ENCODE measurements at regions not wholly inside any gene's neighbourhood (a gene's known extent, or its start where the extent isn't known, plus 50 kb on each side); places are given as distances from the start of the nearest gene placed in this dataset.

DNA sequence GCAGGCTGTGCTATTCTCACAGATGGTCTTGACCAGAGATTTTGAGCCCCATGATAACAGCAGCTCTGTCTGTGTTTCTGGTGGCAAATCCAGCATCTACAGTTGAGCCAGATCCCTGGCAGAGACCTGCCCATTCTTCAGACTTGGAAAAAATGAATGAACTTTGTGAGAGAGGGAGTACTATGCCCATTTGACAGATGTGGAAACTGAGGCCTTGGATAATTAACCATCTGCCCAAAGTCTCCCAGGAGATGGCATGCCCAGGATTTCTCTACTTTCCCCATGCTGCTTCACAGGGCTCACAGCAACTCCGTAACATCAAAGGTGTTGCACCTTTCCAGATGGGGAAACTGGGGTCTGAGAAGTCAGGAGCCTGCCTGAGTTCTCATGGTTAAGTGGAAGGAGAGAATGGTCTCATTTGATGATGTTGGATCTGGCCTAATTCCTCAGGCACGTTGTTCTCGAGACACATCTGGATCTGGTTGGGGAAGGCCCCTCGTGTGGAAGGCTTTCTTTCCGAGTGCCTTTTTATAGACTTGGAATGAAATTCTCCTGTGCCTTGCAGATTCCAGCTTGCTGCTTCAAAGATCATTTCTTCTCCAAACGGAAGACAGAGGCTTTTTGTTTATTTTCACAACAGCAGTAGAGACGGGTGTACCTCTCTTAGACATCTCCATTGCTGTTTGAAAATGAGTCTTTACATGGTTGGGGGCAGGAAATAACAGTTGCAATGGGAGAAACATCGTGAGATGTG is 73.3 kb upstream of the STX18 start:
- DNase-seq (ENCODE audit: low spot score), result no peak
- Mint-ChIP-seq H3K4me1 (ENCODE audit: low read depth) (no peaks in the 10 kb centered on the region), H3K27me3 (ENCODE audit: insufficient read depth) (no peaks in the 10 kb centered on the region), H3K36me3 (ENCODE audit: low read depth) (no peaks in the 10 kb centered on the region), H3K9me3 (no peaks in the 10 kb centered on the region), H3K27ac (no peak overlapping the region), H3K4me3 (no peak overlapping the region)
- intact Hi-C loops (cut with micrococcal nuclease), result no loop called here

DNA sequence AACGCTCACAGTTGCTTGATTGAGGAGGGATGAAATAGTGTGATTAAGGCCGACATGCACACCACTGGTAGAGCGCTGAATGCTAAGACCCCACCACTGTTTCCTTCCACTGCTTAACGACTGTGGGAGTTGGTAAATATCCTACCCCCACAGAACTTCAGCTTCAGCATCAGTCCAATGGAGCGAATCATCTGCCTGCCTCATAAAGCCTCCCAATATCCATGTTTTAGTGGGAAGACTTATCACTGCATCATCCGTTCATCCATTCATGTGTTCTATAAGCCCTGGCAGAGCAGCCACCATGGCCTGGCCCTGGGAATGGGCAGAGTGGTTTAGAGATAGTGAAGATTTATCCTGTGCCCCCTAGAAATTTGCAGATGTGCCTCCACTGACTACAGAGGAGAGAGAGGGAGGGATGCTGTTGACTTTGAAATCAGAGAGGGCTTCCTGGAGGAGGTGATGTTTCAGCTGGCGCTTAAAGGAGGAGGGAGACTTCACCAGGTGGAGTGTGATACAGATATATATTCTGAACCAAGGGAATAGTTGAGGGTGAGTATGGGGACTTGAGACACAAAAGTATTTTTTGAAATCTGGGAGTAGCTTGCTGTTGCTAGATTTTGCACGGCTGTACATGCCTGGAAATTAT is 71.9 kb upstream of the STX18 start:
- Mint-ChIP-seq H3K27ac (no peak overlapping the region), H3K4me1 (ENCODE audit: low read depth) (no peaks in the 10 kb centered on the region), H3K4me3 (no peak overlapping the region), H3K9me3 (no peaks in the 10 kb centered on the region), H3K27me3 (ENCODE audit: insufficient read depth) (no peaks in the 10 kb centered on the region), H3K36me3 (ENCODE audit: low read depth) (no peaks in the 10 kb centered on the region)
- intact Hi-C loops (cut with micrococcal nuclease), result no loop called here
- no peak for DNase-seq (ENCODE audit: low spot score)

DNA sequence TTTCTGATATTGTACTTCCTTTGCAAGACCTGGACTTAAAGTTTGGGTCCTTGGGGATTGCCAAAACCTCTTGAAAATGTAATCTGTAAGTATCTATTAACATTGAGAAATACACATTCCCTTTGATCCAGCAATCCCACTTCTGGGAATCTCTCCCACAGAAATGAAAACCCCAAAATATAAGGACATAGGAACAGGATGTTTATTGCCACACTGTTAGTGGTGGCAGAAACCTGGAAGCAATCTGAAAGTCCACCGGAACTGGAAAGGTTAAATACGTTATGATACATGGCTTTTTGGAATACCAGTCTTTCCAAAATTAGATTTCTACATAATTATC is 71.2 kb upstream of the STX18 start:
- H3K36me3 Mint-ChIP-seq (ENCODE audit: low read depth), result no peaks in the 10 kb centered on the region
- no peaks in the 10 kb centered on the region for H3K4me1 Mint-ChIP-seq (ENCODE audit: low read depth)
- intact Hi-C loops (cut with micrococcal nuclease), result no loop called here

DNA sequence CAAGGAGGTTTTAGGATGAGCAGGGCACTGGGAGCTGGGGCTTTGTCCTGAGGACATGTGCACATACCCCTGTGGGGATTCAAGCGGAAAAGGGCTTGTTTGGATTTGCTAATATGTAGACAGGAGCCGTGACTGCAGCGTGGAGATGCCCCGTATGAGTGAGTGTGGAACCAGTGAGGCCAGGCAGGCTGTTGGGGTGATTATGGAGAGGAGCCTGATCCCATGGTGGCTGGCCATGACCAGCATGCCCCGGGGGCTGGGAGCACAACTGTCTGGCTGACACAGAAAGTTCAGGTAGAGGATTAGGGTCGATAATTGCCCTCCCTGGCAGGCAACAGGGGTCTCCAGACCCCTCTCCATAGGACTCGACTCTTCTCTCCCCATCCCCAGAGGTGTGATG is 68.8 kb upstream of the STX18 start:
- Mint-ChIP-seq H3K9me3 (no peaks in the 10 kb centered on the region), H3K36me3 (ENCODE audit: low read depth) (no peaks in the 10 kb centered on the region), H3K4me1 (ENCODE audit: low read depth) (no peaks in the 10 kb centered on the region), H3K27me3 (ENCODE audit: insufficient read depth) (peaks cover 1% of the 10 kb centered on the region), H3K4me3 (no peak overlapping the region), H3K27ac (no peak overlapping the region)
- intact Hi-C loops (cut with micrococcal nuclease), result no loop called here
- DNase-seq (ENCODE audit: low spot score), result no peak

More for the DNA sequence above, 71.2 kb upstream of the STX18 start:
- Mint-ChIP-seq H3K9me3 (no peaks in the 10 kb centered on the region), H3K4me3 (no peak overlapping the region), H3K27me3 (ENCODE audit: insufficient read depth) (no peaks in the 10 kb centered on the region), H3K27ac (no peak overlapping the region)
- no peak for DNase-seq (ENCODE audit: low spot score)

DNA sequence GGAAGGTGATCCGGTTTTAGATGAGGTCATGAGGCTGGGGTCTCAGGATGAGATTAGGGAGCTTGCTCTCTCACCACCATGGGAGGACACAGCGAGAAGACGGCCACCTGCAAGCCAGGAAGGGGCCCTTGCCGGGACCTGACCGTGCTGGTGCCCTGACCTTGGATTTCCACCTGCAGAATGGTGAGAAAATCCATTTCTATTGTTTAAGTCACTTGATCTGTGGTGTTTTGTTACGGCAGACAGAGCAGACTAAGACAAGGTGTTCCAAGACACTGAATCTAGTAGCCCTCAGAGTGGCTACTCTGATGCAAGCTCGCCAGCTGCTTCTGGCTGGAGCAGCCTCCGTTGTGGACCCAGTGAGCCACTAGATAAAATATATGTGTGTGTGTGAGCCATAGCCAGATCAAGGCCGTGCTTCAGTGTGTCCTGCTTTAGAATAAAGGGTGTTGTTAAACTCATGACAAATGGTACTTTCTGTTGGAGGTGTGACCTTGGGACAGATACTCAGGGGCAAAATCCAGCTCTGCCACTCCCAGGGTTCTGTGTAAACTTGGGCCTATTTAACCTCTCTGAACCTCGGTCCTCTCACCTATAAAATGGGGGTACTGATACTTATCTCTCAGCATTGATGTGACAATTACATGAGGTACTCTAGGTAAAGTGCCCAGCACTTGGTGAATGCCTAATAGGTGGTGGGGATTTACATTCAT is 67.9 kb upstream of the STX18 start:
- Mint-ChIP-seq H3K4me1 (ENCODE audit: low read depth) (no peaks in the 10 kb centered on the region), H3K27ac (no peak overlapping the region), H3K27me3 (ENCODE audit: insufficient read depth) (peaks cover 1% of the 10 kb centered on the region), H3K9me3 (no peaks in the 10 kb centered on the region), H3K4me3 (no peak overlapping the region), H3K36me3 (ENCODE audit: low read depth) (no peaks in the 10 kb centered on the region)
- no peak for DNase-seq (ENCODE audit: low spot score)
- intact Hi-C loops (cut with micrococcal nuclease), result no loop called here

DNA sequence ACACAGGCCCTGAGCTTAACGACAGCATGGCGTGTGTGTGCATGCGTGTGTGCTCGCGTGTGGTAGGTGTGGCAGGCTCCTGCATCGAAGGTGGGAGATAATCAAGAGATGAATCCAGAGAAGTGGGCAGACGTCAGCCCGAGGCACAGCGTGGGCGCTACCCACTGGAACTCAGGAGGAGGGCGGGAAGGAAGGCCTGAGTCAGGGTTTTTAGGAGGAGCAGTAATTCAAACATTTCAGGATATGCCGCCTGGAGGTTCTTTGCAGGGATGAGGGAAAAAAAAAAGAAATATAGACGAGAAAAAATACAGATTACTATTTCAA is 66.3 kb upstream of the STX18 start:
- H3K27ac Mint-ChIP-seq, result no peak overlapping the region

DNA sequence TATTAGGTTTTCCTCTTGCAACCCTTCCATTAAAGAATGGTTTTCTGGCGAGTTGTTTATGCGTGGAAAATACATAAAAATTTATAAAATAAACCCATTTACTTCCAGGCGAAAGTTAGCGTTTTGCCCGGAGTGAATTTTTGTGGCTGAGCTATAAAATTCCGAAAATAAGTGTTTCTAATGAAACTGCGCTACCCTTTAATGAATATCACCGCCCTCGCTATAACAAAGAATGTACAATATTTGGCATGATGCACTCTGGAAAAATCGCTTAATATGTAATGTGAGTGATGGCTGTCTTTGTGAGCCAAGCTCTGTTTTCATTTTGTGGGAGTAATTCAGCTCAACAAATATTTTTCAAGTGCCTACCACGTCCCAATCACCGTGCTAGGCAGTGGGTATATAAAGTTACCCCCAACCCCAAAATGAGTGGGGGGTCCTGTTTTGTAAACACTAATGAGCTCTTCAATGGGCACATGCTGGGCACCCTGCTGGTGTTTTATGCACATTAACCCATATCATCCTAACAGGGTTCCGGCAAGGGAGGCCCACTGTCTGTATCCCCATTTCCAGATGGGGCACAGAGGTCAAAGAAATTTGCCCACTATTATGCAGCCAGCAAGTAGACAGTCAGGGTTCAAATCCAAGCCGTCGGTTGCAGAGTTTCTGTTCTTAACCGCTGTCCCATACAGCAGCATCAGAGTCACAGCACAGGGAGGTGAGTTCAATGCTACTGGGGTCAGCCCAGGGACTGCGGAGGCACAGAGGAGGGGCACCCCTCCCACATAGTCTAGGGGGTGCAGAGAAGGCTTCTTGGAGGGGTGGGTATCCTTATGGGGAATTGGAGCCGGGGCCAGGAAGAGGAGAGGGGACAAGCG is 65.7 kb upstream of the STX18 start:
- no peak overlapping the region for H3K4me3 Mint-ChIP-seq
- H3K4me1 Mint-ChIP-seq (ENCODE audit: low read depth), result no peaks in the 10 kb centered on the region
- peaks cover 1% of the 10 kb centered on the region for H3K27me3 Mint-ChIP-seq (ENCODE audit: insufficient read depth)
- intact Hi-C loops (cut with micrococcal nuclease), result no loop called here
- no peak overlapping the region for H3K27ac Mint-ChIP-seq
- no peak for DNase-seq (ENCODE audit: low spot score)
- no peaks in the 10 kb centered on the region for H3K36me3 Mint-ChIP-seq (ENCODE audit: low read depth)
- H3K9me3 Mint-ChIP-seq, result no peaks in the 10 kb centered on the region

More for the DNA sequence above, 66.3 kb upstream of the STX18 start:
- H3K27me3 Mint-ChIP-seq (ENCODE audit: insufficient read depth), result peaks cover 1% of the 10 kb centered on the region
- no peaks in the 10 kb centered on the region for H3K9me3 Mint-ChIP-seq
- no peak overlapping the region for H3K4me3 Mint-ChIP-seq
- no peaks in the 10 kb centered on the region for H3K36me3 Mint-ChIP-seq (ENCODE audit: low read depth)
- intact Hi-C loops (cut with micrococcal nuclease), result no loop called here
- no peaks in the 10 kb centered on the region for H3K4me1 Mint-ChIP-seq (ENCODE audit: low read depth)
- DNase-seq (ENCODE audit: low spot score), result no peak

DNA sequence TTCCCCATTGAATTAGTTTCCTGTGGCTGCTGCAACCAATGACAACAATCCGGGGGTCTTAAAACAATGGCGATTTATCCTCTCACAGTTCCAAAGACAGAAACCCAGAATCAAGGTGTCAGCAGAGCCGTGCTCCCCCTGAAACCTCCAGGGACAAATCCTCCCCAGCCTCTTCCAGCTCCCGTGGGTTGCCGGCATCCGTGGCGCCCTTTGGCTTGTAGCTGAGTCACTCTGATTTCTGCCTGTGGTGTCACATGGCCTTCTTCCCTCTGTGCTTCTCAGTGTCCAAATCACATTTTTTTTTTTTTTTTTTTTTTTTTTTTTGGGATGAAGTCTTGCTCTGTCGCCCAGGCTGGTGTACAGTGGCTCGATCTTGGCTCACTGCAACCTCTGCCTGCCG is 64.5 kb upstream of the STX18 start:
- intact Hi-C loops (cut with micrococcal nuclease), result no loop called here
- Mint-ChIP-seq H3K27ac (no peak overlapping the region), H3K4me3 (no peak overlapping the region), H3K27me3 (ENCODE audit: insufficient read depth) (peaks cover 1% of the 10 kb centered on the region), H3K9me3 (no peaks in the 10 kb centered on the region), H3K36me3 (ENCODE audit: low read depth) (no peaks in the 10 kb centered on the region), H3K4me1 (ENCODE audit: low read depth) (no peaks in the 10 kb centered on the region)
- no peak for DNase-seq (ENCODE audit: low spot score)

DNA sequence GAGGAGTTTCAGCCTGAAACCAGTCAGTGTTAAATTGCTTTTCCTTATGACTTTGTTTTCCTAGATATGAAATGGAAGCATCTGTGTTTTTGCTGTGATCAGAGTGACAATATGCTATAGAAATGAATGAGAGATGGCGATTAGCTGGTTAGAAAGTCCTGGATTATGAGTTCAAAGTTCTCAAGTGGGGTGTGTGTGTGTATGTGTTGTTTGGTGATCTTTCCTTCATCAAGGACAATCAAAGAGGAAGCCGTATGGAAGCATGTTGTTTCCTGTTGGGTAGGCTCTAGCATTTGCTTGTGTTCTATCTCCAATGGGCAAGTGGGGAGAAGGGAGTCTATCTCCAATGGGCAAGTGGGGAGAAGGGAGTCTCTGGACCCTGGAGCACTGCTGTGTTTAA is 64.0 kb upstream of the STX18 start:
- H3K4me3 Mint-ChIP-seq, result no peak overlapping the region

DNA sequence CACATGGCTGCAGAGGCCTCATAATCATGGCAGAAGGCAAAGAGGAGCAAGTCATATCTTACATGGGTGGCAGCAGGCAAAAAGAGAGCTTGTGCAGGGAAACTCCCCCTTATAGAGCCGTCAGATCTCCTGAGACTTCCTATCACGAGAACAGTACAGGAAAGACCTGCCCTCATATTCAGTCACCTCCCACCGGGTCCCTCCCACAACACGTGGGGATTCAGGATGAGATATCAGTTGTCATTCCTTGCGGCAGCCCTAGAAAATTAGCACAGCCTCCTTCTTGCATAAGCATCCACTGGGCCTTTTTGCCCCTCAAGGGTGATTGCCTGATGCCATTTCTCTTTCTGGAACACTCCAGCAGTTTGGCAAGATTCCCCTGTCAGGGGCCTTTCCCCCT is 61.7 kb upstream of the STX18 start:
- no peak for DNase-seq (ENCODE audit: low spot score)
- peaks cover 1% of the 10 kb centered on the region for H3K27me3 Mint-ChIP-seq (ENCODE audit: insufficient read depth)
- H3K9me3 Mint-ChIP-seq, result no peaks in the 10 kb centered on the region
- H3K4me3 Mint-ChIP-seq, result no peak overlapping the region
- no peaks in the 10 kb centered on the region for H3K36me3 Mint-ChIP-seq (ENCODE audit: low read depth)
- intact Hi-C loops (cut with micrococcal nuclease), result no loop called here
- no peaks in the 10 kb centered on the region for H3K4me1 Mint-ChIP-seq (ENCODE audit: low read depth)
- H3K27ac Mint-ChIP-seq, result no peak overlapping the region

More for the DNA sequence above, 64.0 kb upstream of the STX18 start:
- intact Hi-C loops (cut with micrococcal nuclease), result no loop called here
- peaks cover 1% of the 10 kb centered on the region for H3K27me3 Mint-ChIP-seq (ENCODE audit: insufficient read depth)
- H3K36me3 Mint-ChIP-seq (ENCODE audit: low read depth), result no peaks in the 10 kb centered on the region
- H3K27ac Mint-ChIP-seq, result no peak overlapping the region
- no peaks in the 10 kb centered on the region for H3K9me3 Mint-ChIP-seq
- H3K4me1 Mint-ChIP-seq (ENCODE audit: low read depth), result no peaks in the 10 kb centered on the region
- no peak for DNase-seq (ENCODE audit: low spot score)

DNA sequence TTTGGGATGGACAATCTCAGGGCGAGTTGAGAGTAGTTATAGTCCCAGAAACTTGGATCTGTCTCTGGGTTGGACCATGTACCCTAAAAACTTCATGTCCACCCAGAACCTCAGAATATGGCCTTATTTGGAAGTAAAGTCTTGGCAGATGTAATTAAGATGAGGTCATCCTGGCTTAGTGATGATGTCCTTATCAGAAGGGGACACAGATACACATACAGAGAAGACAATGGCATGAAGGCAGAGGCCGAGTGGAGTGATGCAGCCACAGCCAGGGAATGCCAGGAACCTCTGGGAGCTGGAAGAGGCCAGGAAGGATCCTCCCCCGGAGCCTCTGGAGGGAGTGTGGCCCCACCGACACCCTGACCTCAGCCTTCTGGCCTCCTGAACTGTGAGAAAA is 61.2 kb upstream of the STX18 start:
- Mint-ChIP-seq H3K27me3 (ENCODE audit: insufficient read depth) (peaks cover 1% of the 10 kb centered on the region), H3K9me3 (no peaks in the 10 kb centered on the region), H3K4me1 (ENCODE audit: low read depth) (no peaks in the 10 kb centered on the region), H3K4me3 (no peak overlapping the region), H3K36me3 (ENCODE audit: low read depth) (no peaks in the 10 kb centered on the region), H3K27ac (no peak overlapping the region)
- DNase-seq (ENCODE audit: low spot score), result no peak
- intact Hi-C loops (cut with micrococcal nuclease), result no loop called here

DNA sequence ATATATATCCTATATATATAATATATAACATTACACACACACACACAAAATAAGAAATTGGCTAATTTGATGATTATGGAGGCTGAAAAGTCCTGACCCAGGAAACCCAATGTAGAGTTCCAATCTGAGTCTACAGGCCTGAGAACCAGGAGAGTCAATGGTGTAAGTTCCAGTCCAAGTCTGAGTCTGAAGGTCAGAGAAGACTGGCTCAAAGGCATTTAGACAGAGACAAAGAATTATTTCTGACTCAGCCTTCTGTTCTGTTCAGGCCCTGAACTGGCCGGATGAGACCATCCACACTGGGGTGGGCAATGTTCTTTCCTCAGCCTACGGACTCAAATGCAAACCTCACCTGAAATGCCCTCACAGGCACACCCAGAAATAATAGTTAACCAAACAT is 60.6 kb upstream of the STX18 start:
- no peak for DNase-seq (ENCODE audit: low spot score)

More for the DNA sequence above, 60.6 kb upstream of the STX18 start:
- H3K4me1 Mint-ChIP-seq (ENCODE audit: low read depth), result no peaks in the 10 kb centered on the region
- H3K27me3 Mint-ChIP-seq (ENCODE audit: insufficient read depth), result no peaks in the 10 kb centered on the region
- no peak overlapping the region for H3K27ac Mint-ChIP-seq
- no peaks in the 10 kb centered on the region for H3K36me3 Mint-ChIP-seq (ENCODE audit: low read depth)
- H3K4me3 Mint-ChIP-seq, result no peak overlapping the region
- intact Hi-C loops (cut with micrococcal nuclease), result no loop called here
- no peaks in the 10 kb centered on the region for H3K9me3 Mint-ChIP-seq
